ENCODE measurements at regions not wholly inside any gene's neighbourhood (a gene's known extent, or its start where the extent isn't known, plus 50 kb on each side); places are given as distances from the start of the nearest gene placed in this dataset.
A peak's percentile ranks its signal among the peaks of the same experiment; 100 is the strongest.
"Not testable (repeated sequence)": the region's sequence is repeated elsewhere in the genome, so short reads cannot be mapped to it uniquely, and the experiment has no call there.

DNA sequence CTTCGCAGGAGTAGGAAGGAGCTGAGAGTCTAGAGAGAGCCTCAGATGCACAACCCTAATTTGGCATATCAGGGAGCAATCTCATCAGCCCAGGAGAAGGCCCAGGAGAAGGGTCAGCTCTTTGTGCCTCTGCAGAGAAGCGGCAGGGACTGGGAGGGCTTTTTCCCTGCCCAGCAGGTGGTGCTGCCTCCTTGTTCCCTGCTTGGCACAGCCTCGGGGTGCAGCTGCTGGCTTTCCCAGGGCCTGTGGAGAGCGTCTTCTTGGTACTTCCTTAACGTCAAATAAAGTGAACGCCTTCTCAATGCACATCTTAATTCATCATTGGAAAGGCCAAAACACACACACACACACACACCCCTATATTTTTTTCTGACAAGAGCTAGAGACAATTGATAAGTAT is 162.9 kb upstream of the POTEB2 start:
- ATAC-seq; DNase-seq; intact Hi-C loops (cut with DNase I, micrococcal nuclease): not testable (repeated sequence)

DNA sequence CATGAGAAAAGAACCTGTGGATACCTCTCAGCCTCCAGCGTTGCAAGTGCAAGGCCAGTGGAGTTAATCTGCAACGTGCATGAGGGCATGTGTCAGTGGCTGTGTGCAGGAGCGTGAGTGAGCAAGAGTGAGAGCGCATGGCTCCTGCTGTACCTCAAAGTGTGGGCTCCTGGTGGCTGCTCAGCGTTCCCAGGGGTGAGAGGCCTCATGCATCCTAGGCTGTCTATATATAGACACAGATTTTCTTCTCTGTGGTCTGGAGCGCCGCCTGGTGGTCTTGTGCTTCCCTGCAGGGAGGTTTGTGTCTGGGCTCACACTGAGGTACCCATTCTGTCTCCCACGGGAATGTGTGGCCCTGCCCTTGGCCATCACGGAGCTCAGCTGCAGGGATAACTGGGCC is 161.8 kb upstream of the POTEB2 start:
- DNase-seq; intact Hi-C loops (cut with DNase I, micrococcal nuclease): not testable (repeated sequence)
- ATAC-seq = peak; percentile 69

GRCh38 chr15:21026848-21027247 is 160.7 kb upstream of the POTEB2 start:
- ATAC-seq; intact Hi-C loops (cut with DNase I, micrococcal nuclease); DNase-seq: not testable (repeated sequence)

DNA sequence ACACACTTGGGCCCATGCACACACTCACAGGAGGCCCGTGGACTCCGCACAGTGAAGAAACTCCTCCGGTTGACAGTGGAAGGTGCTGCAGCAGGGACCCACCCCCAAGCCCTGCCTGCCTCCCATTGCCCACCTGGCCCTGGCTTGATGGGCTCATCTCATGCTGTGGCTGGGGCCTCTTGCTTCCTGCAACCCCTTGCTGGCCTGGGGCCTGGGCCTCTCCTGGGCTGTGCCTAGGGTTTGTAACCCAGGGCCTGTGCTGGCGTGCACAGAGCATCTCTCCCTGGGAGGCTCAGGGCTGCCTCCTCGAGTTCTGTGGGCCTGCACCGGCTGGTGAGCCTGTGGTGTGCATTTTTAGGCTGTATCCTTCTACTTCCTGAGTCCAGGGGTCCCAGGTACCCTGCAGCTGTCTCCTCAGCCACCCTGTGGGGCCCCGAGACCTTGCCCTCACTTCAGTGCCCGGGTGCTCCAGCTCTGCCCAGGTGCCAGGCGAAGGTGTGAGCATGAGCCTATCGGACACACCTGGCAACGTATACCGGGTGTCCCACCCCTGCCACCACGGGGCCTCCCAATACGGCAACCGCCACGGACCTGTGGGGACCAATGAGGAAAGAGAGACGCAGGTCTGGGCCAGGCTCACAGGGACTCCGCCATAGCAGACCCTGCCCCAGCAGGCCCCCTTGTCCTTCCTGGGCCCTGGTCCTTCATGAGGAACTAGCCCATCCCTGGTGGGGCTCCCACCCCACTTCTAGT is 158.3 kb upstream of the POTEB2 start:
- intact Hi-C loops (cut with DNase I, micrococcal nuclease); DNase-seq; ATAC-seq: not testable (repeated sequence)

DNA sequence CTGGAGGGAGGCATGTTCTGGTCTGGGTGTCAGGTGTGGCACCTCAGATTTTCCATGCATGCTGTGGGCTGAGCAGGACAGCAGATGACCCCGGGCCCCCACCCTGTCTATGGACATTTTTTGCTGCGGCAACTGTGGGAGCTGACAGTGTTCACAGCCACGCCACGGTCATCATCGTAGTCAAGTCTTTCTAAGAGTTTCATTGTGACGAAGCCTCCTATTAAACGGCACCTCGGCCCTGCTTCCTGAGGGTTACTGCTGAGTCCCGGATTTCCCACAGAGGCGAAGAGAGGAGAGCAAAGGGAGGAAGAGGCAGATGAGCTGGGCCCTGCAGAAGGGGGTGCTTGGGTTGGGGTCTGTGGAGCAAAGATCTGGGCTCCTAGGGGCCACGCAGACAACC is 152.1 kb upstream of the POTEB2 start:
- ATAC-seq; DNase-seq; intact Hi-C loops (cut with DNase I, micrococcal nuclease): not testable (repeated sequence)

GRCh38 chr15:21017326-21017725 is 151.2 kb upstream of the POTEB2 start:
- ATAC-seq; intact Hi-C loops (cut with DNase I, micrococcal nuclease); DNase-seq: not testable (repeated sequence)

- intact Hi-C loops (cut with DNase I, micrococcal nuclease); ATAC-seq: not testable (repeated sequence)
- DNase-seq = peak in 1 of 2 donors; percentile 5
Observed at GRCh38 chr15:21016589-21016988, 150.5 kb upstream of the POTEB2 start.

- ATAC-seq; intact Hi-C loops (cut with DNase I, micrococcal nuclease); DNase-seq: not testable (repeated sequence)
Observed at GRCh38 chr15:21015171-21015570, 149.1 kb upstream of the POTEB2 start.

DNA sequence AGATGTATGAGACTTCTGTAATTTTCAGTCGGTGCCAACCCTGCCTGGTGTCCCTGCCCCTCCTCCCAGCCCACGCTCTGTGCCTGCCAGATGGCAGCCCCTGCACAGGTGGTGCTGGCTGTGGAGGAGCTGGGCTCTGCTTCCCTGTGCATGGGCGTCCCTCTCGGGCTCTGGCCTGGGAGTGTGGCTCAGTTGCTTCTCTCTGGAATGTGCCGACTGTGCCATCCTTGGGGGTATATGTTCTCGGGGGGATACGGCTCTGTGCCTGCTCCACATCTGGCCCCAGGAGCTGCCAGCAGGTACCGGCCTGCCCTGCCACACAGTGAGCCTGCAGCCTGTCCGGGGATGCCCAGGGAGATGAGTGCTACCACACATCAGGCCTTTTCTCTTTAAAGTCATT is 147.2 kb upstream of the POTEB2 start:
- ATAC-seq = peak; percentile 26
- DNase-seq; intact Hi-C loops (cut with DNase I, micrococcal nuclease): not testable (repeated sequence)

DNA sequence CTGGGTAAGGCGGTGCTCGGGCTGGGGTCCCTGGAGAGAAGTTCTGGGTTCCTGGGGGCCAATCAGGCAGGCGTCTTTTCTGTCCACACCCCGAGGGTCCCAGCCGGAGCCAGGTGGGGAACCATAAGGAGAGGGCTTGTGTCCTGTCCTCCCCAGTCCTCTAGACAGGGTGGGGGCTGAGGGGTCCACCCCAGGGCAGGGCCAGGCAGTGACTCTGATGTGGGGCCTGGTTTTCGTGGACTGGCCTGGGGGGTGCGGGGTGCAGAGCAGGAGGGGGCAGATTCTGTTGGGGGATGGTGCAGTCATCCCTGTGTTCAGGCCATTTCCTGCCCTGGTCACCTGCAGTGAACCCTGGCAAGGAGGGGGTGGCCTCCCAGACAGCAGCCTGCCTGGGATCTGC is 143.5 kb upstream of the POTEB2 start:
- ATAC-seq; intact Hi-C loops (cut with DNase I, micrococcal nuclease); DNase-seq: not testable (repeated sequence)

DNA sequence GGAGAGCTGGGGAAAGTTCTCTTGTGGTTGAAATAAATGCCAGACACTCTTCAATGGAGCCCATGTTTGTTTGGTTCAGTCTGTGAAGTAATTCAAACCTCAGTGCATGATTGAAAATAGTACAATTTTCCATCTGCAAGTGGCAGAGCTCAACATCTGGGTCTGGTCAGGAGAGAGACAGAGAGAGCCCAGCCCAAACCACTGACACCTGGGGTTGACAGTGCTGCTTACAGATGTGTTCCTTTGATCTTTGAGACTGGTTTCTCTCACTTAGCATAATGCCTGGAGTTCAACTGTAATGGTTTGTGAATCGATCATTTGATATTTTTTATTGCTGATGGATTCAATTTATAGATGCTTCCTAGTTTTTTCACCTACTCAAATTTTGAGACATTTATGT is 137.3 kb upstream of the POTEB2 start:
- DNase-seq; ATAC-seq; intact Hi-C loops (cut with DNase I, micrococcal nuclease): not testable (repeated sequence)

GRCh38 chr15:21001950-21002349 is 135.8 kb upstream of the POTEB2 start:
- ATAC-seq; DNase-seq; intact Hi-C loops (cut with DNase I, micrococcal nuclease): not testable (repeated sequence)

DNA sequence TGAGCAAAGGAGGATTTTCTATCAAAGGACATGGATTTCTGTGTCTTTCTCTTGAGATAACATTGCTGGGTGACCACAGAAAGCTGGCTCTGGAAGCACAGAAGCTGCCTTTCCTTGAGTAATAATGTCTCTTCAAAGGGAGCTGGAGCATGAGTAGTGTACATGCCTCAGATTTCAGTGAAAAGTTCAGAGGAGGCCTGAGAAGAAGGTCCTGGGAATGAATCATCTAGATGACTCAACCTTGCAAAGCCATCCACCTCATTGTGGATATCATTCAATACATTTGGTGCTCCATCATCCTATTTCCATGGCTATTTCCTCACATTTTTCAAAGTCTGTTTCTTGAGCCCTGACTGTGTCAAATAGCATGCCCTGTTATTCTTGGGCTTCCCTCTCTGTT is 125.6 kb upstream of the POTEB2 start:
- ATAC-seq; intact Hi-C loops (cut with DNase I, micrococcal nuclease); DNase-seq: not testable (repeated sequence)

GRCh38 chr15:20991253-20991652 is 125.1 kb upstream of the POTEB2 start:
- ATAC-seq; DNase-seq; intact Hi-C loops (cut with DNase I, micrococcal nuclease): not testable (repeated sequence)

DNA sequence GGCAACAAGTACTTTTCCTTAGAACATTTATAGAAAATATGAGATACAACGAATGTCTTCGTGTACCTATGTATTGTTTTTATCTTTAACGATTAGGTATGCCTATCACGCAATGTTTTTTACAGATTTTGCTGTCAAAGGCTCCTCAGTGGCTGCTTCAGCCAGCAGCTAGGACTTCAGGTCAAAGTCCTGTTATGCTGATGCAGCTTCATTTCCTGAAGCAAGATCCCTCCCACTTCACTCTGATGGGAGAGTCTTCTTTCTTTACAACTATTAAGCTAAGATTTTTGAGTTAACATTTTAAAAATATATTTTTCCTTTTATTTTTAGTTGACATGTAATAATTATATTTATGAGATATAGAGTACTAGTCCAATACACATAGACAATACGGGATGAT is 120.7 kb upstream of the POTEB2 start:
- DNase-seq = not testable (repeated sequence)
- peak; percentile 84 for ATAC-seq

DNA sequence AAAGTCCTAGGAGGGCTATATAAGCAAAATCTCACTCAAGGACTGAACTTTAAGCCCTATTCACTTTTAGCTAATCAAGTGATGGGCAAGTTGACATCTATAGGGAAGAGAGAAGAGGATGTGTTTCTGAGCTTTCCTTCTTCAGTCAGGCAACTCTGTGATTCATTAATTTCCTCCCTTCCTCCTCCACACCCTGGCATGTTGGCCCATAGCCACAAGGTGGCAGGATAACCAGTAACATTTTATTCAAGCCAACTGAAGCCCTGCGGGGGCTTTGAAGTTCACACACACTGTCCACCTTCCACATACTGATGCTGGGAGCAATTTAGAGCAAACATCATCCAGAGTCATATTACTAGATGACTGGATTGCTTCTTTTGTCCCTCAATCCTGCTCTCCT is 111.9 kb upstream of the POTEB2 start:
- ATAC-seq = peak; percentile 55
- intact Hi-C loops (cut with DNase I, micrococcal nuclease) = not testable (repeated sequence)

More for the DNA sequence above, 120.7 kb upstream of the POTEB2 start:
- intact Hi-C loops (cut with DNase I, micrococcal nuclease) = not testable (repeated sequence)

DNA sequence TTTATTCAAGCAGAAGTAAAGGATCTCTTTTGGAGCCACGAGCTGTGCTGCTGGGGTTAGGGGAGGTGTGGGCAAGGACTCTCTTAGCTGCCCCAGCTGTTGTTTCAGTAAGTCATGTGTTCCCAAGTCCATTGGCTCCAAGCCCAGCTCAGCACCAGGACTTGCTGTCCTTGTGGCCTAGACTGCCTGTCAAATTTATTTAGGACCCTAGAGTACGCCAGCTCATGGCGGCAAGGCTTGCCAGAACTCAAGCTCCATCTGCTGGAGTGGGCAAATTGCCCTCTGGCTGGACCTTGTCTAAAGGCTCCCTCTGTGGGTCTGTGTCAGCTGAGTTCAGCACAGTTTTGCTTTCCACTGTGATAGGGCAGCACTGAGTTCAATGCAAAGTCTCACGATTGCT is 106.6 kb upstream of the POTEB2 start:
- intact Hi-C loops (cut with DNase I, micrococcal nuclease); ATAC-seq; DNase-seq: not testable (repeated sequence)

More for the DNA sequence above, 111.9 kb upstream of the POTEB2 start:
- DNase-seq = not testable (repeated sequence)

DNA sequence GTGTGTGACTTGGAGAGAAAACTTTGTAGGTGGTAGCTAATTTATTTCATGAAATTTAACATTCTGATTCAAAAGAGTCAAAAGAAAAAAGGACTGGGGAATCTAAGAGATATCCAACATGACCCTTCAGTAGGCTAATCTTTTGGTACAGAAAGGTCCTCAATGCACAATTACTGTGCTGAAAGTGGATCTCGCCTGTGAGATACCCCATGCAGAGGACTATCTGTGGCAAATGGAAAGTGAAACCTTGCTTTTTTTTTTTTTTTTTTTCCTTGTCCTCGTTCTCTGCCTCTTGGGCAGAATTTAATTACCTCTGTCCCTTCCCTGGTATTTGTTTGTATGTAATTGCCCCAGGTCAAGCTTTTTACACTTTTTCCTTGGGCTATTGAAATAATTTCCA is 93.2 kb upstream of the POTEB2 start:
- ATAC-seq; DNase-seq; intact Hi-C loops (cut with DNase I, micrococcal nuclease): not testable (repeated sequence)

GRCh38 chr15:20929322-20929721 is 63.2 kb upstream of the POTEB2 start:
- ATAC-seq; DNase-seq; intact Hi-C loops (cut with DNase I, micrococcal nuclease): not testable (repeated sequence)

All from left colon (tissue), 2 donors.